Ovary (tissue), 3 donors: ENCODE measurements at regions not wholly inside any gene's neighbourhood (a gene's known extent, or its start where the extent isn't known, plus 50 kb on each side); places are given as distances from the start of the nearest gene placed in this dataset.

ENCODE experiments used
- EP300 ChIP-seq: sonication (generic); formaldehyde crosslinking; IDR thresholded peaks from one replicate; pipeline ENCODE4 v1.6.1; 2017; ENCODE audit warnings: antibody characterized with exemption
- POLR2A ChIP-seq: fragments of 450-650 bp; IDR thresholded peaks from one replicate; pipeline ENCODE4 v1.6.1; 2017; ENCODE audit warnings: antibody characterized with exemption, mild to moderate bottlenecking, moderate library complexity
- TF ChIP-seq, protein P1 (sequence below), 3 donors: fragments of 450-650 bp in 2 of 3; fragments of 200-600 bp in 1 of 3; IDR thresholded peaks; one replicate each; pipeline versions ENCODE4 v1.5.1 to v1.8.0; 2016 to 2022; ENCODE audit warnings: antibody characterized with exemption in 3 of 3, mild to moderate bottlenecking in 1 of 3
- donor health status: DM: no; HTN: no; CAD: no.

DNA sequence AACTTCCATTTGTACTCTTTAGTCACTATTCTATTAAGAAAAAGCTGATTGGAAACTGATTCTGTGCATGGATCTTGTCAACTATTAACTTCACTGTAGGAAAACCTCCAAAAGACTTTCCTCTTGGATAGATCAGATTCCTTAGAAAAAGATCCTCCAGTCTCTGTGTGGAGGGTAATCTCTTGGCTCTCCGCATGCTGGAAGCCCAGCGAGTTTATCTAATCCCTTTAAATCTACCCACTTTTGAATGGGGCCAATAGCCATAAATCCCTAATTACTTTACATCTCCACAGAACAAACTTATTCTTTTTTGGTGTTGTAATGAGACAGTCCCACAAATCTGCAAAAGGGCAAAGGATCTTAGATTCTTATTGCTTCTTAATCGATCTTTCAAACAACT, 1206.4 kb upstream of the ADGRL4 start:
- TF ChIP-seq POLR2A (no peak), EP300 (no peak)
- TF ChIP-seq, protein P1, sequence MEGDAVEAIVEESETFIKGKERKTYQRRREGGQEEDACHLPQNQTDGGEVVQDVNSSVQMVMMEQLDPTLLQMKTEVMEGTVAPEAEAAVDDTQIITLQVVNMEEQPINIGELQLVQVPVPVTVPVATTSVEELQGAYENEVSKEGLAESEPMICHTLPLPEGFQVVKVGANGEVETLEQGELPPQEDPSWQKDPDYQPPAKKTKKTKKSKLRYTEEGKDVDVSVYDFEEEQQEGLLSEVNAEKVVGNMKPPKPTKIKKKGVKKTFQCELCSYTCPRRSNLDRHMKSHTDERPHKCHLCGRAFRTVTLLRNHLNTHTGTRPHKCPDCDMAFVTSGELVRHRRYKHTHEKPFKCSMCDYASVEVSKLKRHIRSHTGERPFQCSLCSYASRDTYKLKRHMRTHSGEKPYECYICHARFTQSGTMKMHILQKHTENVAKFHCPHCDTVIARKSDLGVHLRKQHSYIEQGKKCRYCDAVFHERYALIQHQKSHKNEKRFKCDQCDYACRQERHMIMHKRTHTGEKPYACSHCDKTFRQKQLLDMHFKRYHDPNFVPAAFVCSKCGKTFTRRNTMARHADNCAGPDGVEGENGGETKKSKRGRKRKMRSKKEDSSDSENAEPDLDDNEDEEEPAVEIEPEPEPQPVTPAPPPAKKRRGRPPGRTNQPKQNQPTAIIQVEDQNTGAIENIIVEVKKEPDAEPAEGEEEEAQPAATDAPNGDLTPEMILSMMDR (IDR thresholded peaks at IDR 0.05), result no peak
